A549 (cell line): ENCODE measurements at regions not wholly inside any gene's neighbourhood (a gene's known extent, or its start where the extent isn't known, plus 50 kb on each side); places are given as distances from the start of the nearest gene placed in this dataset.

Experiments
- ATAC-seq, 2 experiments: fragments of 200-7000 bp in 1 of 2; fragments of >200 bp in 1 of 2; cut with Nextera tagmentation in 1 of 2; cut with Tn5 transposase in 1 of 2; 3 replicates each; pipeline versions ENCODE4 v1.8.0 to v1.9.1; 2018 to 2020; ENCODE audit warnings: mild to moderate bottlenecking in 1 of 2, moderate library complexity in 1 of 2
- CTCF ChIA-PET: fragments of 300-600 bp; sonication (Branson Sonifier 250); formaldehyde crosslinking; extraction: SDS; loops from one replicate; lab custom pipeline; 2021; ENCODE audit warnings: antibody characterized with exemption, inconsistent platforms; lab: Yijun Ruan, JAX
- POLR2A ChIA-PET: fragments of 350-600 bp; formaldehyde crosslinking; extraction: SDS; loops from one replicate; lab custom pipeline; 2021; ENCODE audit warnings: antibody characterized with exemption, inconsistent platforms; lab: Yijun Ruan, JAX
- DNase-seq, 2 experiments: peaks; one replicate each; pipeline versions ENCODE4 v3.0.0 to v3.0.0-alpha.2; 2011 to 2016; ENCODE audit warnings: low read depth in 1 of 2, low spot score in 1 of 2
- FAIRE-seq: peaks from 2 replicates; lab custom pipeline; 2011; peaks lifted over from hg19 to GRCh38; lab: Jason Lieb, UNC
- H3K27ac ChIP-seq, 2 experiments: fragments of >200 bp; sonication (Bioruptor Twin); formaldehyde crosslinking; 3 replicates each; pipeline ENCODE4 v1.5.1; 2016 to 2017
- H3K4me1 ChIP-seq: fragments of >200 bp; sonication (Bioruptor Twin); formaldehyde crosslinking; 3 replicates; pipeline ENCODE4 v1.6.1; 2016
- H3K4me2 ChIP-seq: fragments of >200 bp; sonication (Bioruptor Twin); formaldehyde crosslinking; 3 replicates; pipeline ENCODE4 v1.6.1; 2016
- H3K4me3 ChIP-seq: fragments of >200 bp; sonication (Bioruptor Twin); formaldehyde crosslinking; 3 replicates; pipeline ENCODE4 v1.5.1; 2016
- H3K9me3 ChIP-seq: fragments of >200 bp; sonication (Bioruptor Twin); formaldehyde crosslinking; 3 replicates; pipeline ENCODE4 v1.6.1; 2016
- CBX8 ChIP-seq: fragments of 200-600 bp; sonication (generic); IDR thresholded peaks from 2 replicates; pipeline ENCODE4 v1.6.1; 2016
- CEBPB ChIP-seq, 2 experiments: fragments of >200 bp in 1 of 2; sonication (Bioruptor Twin) in 1 of 2; formaldehyde crosslinking in 1 of 2; IDR thresholded peaks; 2 replicates each; pipeline ENCODE4 v1.6.1; 2012 to 2016
- EHF ChIP-seq: fragments of 250-450 bp; sonication (Bioruptor Pico); IDR thresholded peaks from 2 replicates; pipeline ENCODE4 v1.5.0; 2020; ENCODE audit warnings: mild to moderate bottlenecking
- ESRRA ChIP-seq: fragments of 150-350 bp; IDR thresholded peaks from 2 replicates; pipeline ENCODE4 v1.6.1; 2014; ENCODE audit warnings: mild to moderate bottlenecking, low read length, borderline replicate concordance
- FOSL2 ChIP-seq, 2 experiments: fragments of 450-650 bp in 1 of 2; fragments of >200 bp in 1 of 2; sonication (Bioruptor Twin) in 1 of 2; formaldehyde crosslinking; IDR thresholded peaks; 2 replicates each; pipeline versions ENCODE4 v1.5.0 to v1.6.1; 2016 to 2020; ENCODE audit warnings: mild to moderate bottlenecking in 1 of 2, moderate library complexity in 1 of 2
- HDAC2 ChIP-seq: fragments of 200-600 bp; sonication (generic); IDR thresholded peaks from 2 replicates; pipeline ENCODE4 v1.6.1; 2016
- HOXA7 ChIP-seq: fragments of 250-450 bp; sonication (Bioruptor Pico); IDR thresholded peaks from 2 replicates; pipeline ENCODE4 v1.5.0; 2020; ENCODE audit warnings: mild to moderate bottlenecking, moderate library complexity
- HOXB13 ChIP-seq: fragments of 250-450 bp; sonication (Bioruptor Pico); IDR thresholded peaks from 2 replicates; pipeline ENCODE4 v1.5.0; 2020; ENCODE audit warnings: low read depth, mild to moderate bottlenecking, moderate library complexity
- HOXB5 ChIP-seq: fragments of 250-450 bp; sonication (Bioruptor Pico); IDR thresholded peaks from 2 replicates; pipeline ENCODE4 v1.5.0; 2020; ENCODE audit warnings: mild to moderate bottlenecking, moderate library complexity
- KDM5A ChIP-seq: fragments of 200-600 bp; sonication (generic); IDR thresholded peaks from 2 replicates; pipeline ENCODE4 v1.6.1; 2016; ENCODE audit warnings: antibody characterized with exemption, mild to moderate bottlenecking
- MAFK ChIP-seq: fragments of 450-650 bp; IDR thresholded peaks from 2 replicates; pipeline ENCODE4 v1.6.1; 2014; ENCODE audit not compliant: partially characterized antibody
- MYC ChIP-seq: IDR thresholded peaks from 2 replicates; pipeline ENCODE4 v1.6.1; 2012; ENCODE audit warnings: mild to moderate bottlenecking, inconsistent platforms, low read length, improper control_type of control experiment, borderline replicate concordance
- NFE2L2 ChIP-seq: fragments of 150-350 bp; conservative IDR thresholded peaks from 2 replicates; pipeline ENCODE4 v1.6.1; 2014; ENCODE audit warnings: low read length
- NPAS2 ChIP-seq: fragments of 250-450 bp; sonication (Bioruptor Pico); IDR thresholded peaks from 2 replicates; pipeline ENCODE4 v1.8.0; 2022; ENCODE audit warnings: mild to moderate bottlenecking, moderate library complexity, borderline replicate concordance
- PBX3 ChIP-seq: IDR thresholded peaks from 2 replicates; pipeline ENCODE4 v1.6.1; 2012
- PHF8 ChIP-seq: fragments of 200-600 bp; sonication (generic); IDR thresholded peaks from 2 replicates; pipeline ENCODE4 v1.6.1; 2016; ENCODE audit warnings: low read depth, mild to moderate bottlenecking, antibody characterized with exemption, moderate library complexity, borderline replicate concordance
- RCOR1 ChIP-seq: fragments of 150-350 bp; IDR thresholded peaks from 2 replicates; pipeline ENCODE4 v1.6.1; 2014; ENCODE audit warnings: antibody characterized with exemption, low read length, low read depth
- RNF2 ChIP-seq: fragments of 200-600 bp; sonication (generic); IDR thresholded peaks from 2 replicates; pipeline ENCODE4 v1.6.1; 2016; ENCODE audit warnings: low read depth, mild to moderate bottlenecking, antibody characterized with exemption, moderate library complexity, borderline replicate concordance
- ZC3H11A ChIP-seq: fragments of 450-650 bp; IDR thresholded peaks from 2 replicates; pipeline ENCODE4 v1.6.1; 2014; ENCODE audit warnings: antibody characterized with exemption, mild to moderate bottlenecking
- ZSCAN20 ChIP-seq: fragments of 250-450 bp; sonication (Bioruptor Pico); IDR thresholded peaks from 2 replicates; pipeline ENCODE4 v1.8.0; 2022; ENCODE audit warnings: mild to moderate bottlenecking, moderate library complexity
- WGBS: methylation state at CpG from one replicate; pipeline ENCODE4 v1.1.6; 2017; ENCODE audit errors: missing lambda C conversion rate; 5-methylcytosine and 5-hydroxymethylcytosine counted together
- TF ChIP-seq, protein P1 (sequence below): fragments of 250-450 bp; sonication (Bioruptor Pico); IDR thresholded peaks from 2 replicates; pipeline ENCODE4 v1.5.0; 2021; ENCODE audit warnings: mild to moderate bottlenecking, moderate library complexity, borderline replicate concordance

GRCh38 chr4:147343692-147344091 lies 137.2 kb upstream of the EDNRA start:
- TF ChIP-seq RCOR1 (no peak), FOSL2 (IDR thresholded peaks at IDR 0.05) (no peak), FOSL2 (CRISPR knock-in tag; IDR thresholded peaks at IDR 0.05) (peak; percentile 57; the same call in 1 of the 2 replicates), MYC (no peak), HDAC2 (no peak)
- Histone ChIP-seq H3K27ac (no peak overlapping the region), H3K4me3 (no peak overlapping the region), H3K4me2 (no peak overlapping the region), H3K9me3 (no peaks in the 10 kb centered on the region), H3K4me1 (no peaks in the 10 kb centered on the region)
- POLR2A ChIA-PET = no interaction called here
- DNase-seq (no peak), FAIRE-seq (no peak), ATAC-seq (no peak)
- 6% methylated on average over 1 of the region's 1 CpG for WGBS
- CTCF ChIA-PET = no interaction called here

- no peak overlapping the region for H3K27ac ChIP-seq
- DNase-seq (no peak), ATAC-seq (no peak), FAIRE-seq (no peak)
- H3K4me2 ChIP-seq = no peak overlapping the region
- TF ChIP-seq HOXB5 (CRISPR knock-in tag) (no peak), ZSCAN20 (CRISPR knock-in tag) (no peak), RNF2 (no peak), HOXB13 (no peak), KDM5A (no peak), NFE2L2 (no peak), ESRRA (no peak), NPAS2 (CRISPR knock-in tag) (no peak), CBX8 (no peak), ZC3H11A (no peak)
- TF ChIP-seq, protein P1, sequence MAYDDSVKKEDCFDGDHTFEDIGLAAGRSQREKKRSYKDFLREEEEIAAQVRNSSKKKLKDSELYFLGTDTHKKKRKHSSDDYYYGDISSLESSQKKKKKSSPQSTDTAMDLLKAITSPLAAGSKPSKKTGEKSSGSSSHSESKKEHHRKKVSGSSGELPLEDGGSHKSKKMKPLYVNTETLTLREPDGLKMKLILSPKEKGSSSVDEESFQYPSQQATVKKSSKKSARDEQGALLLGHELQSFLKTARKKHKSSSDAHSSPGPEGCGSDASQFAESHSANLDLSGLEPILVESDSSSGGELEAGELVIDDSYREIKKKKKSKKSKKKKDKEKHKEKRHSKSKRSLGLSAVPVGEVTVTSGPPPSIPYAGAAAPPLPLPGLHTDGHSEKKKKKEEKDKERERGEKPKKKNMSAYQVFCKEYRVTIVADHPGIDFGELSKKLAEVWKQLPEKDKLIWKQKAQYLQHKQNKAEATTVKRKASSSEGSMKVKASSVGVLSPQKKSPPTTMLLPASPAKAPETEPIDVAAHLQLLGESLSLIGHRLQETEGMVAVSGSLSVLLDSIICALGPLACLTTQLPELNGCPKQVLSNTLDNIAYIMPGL (CRISPR knock-in tag) = no peak
- H3K9me3 ChIP-seq = no peaks in the 10 kb centered on the region
- CTCF ChIA-PET = no interaction called here
- no peaks in the 10 kb centered on the region for H3K4me1 ChIP-seq
- WGBS = 36% methylated on average over 1 of the region's 1 CpG
- no peak overlapping the region for H3K4me3 ChIP-seq
- POLR2A ChIA-PET = no interaction called here
Observed at GRCh38 chr4:147345662-147346061, 135.2 kb upstream of the EDNRA start.

DNA sequence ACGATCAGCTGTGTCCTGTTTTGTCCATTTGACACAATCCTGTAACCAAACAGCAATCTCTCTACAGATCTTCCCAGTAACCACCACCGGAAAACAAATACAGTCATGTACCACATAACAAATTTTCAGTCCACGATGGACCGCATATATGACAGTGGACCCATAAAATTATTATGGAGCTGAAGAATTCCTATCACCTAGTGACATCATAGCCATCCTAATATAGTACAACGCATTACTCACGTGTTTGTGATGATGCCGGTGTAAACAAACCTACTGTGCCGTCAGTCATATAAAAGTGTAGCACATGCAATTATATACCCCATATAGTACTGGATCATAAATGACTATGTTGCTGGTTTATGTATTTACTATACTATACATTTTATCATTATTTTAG lies 133.7 kb upstream of the EDNRA start:
- Histone ChIP-seq H3K27ac (no peak overlapping the region), H3K4me3 (no peak overlapping the region), H3K9me3 (no peaks in the 10 kb centered on the region), H3K4me1 (no peaks in the 10 kb centered on the region), H3K4me2 (no peak overlapping the region)
- ATAC-seq (no peak), DNase-seq (no peak), FAIRE-seq (no peak)
- 71% methylated on average over 8 of the region's 8 CpGs for WGBS
- ChIA-PET POLR2A (no interaction called here), CTCF (no interaction called here)
- TF ChIP-seq MYC = no peak
- no peak for TF ChIP-seq RNF2
- no peak for TF ChIP-seq CEBPB (IDR thresholded peaks at IDR 0.05)
- no peak for TF ChIP-seq PBX3
- TF ChIP-seq EHF (CRISPR knock-in tag) = no peak
- no peak for TF ChIP-seq FOSL2 (IDR thresholded peaks at IDR 0.05)
- TF ChIP-seq FOSL2 (CRISPR knock-in tag; IDR thresholded peaks at IDR 0.05) = no peak
- TF ChIP-seq KDM5A = no peak
- TF ChIP-seq HOXA7 (CRISPR knock-in tag) = no peak
- TF ChIP-seq PHF8 = no peak
- no peak for TF ChIP-seq MAFK
